Kidney (tissue), 13 donors: ENCODE measurements at regions not wholly inside any gene's neighbourhood (a gene's known extent, or its start where the extent isn't known, plus 50 kb on each side); places are given as distances from the start of the nearest gene placed in this dataset.

Source experiments
- DNase-seq, 5 donors: peaks; one replicate each; pipeline ENCODE4 v3.0.0-alpha.2; 2013 to 2020
- FAIRE-seq: peaks from 2 replicates; lab custom pipeline; 2012; peaks lifted over from hg19 to GRCh38; lab: Jason Lieb, UNC
- H3K27ac ChIP-seq, 2 donors: one replicate each; pipeline ENCODE4 v1.7.0; 2013; ENCODE audit warnings: low read depth in 2 of 2, low read length in 2 of 2, inconsistent platforms in 1 of 2
- H3K27me3 ChIP-seq: one replicate; pipeline ENCODE4 v1.7.1; 2013; ENCODE audit warnings: low read length, inconsistent platforms; ENCODE audit not compliant: control insufficient read depth, insufficient read depth
- H3K36me3 ChIP-seq, 3 donors: one replicate each; pipeline versions ENCODE4 v1.7.0 to v1.7.1; 2013; ENCODE audit warnings: low read length in 3 of 3, control low read depth in 1 of 3, inconsistent platforms in 1 of 3; ENCODE audit not compliant: insufficient read depth in 3 of 3, control insufficient read depth in 2 of 3
- H3K4me1 ChIP-seq, 3 donors: one replicate each; pipeline versions ENCODE4 v1.7.0 to v1.7.1; 2013; ENCODE audit warnings: low read length in 3 of 3, inconsistent platforms in 1 of 3, low read depth in 1 of 3; ENCODE audit not compliant: control insufficient read depth in 2 of 3, insufficient read depth in 2 of 3
- H3K4me3 ChIP-seq, 3 donors: one replicate each; pipeline versions ENCODE4 v1.7.0 to v1.8.1; 2013; ENCODE audit warnings: low read length in 3 of 3, control low read depth in 1 of 3, inconsistent platforms in 1 of 3
- H3K9ac ChIP-seq, 3 donors: one replicate each; pipeline versions ENCODE4 v1.7.0 to v1.7.1; 2013; ENCODE audit warnings: low read length in 3 of 3, control low read depth in 1 of 3, inconsistent platforms in 1 of 3
- H3K9me3 ChIP-seq, 3 donors: one replicate each; pipeline versions ENCODE4 v1.7.0 to v1.7.1; 2013; ENCODE audit warnings: low read length in 3 of 3, control low read depth in 1 of 3, inconsistent platforms in 1 of 3; ENCODE audit not compliant: control insufficient read depth in 2 of 3, insufficient read depth in 1 of 3
- intact Hi-C: fragments of 100-400 bp; cut with DNase I; formaldehyde crosslinking; loops from one replicate; pipeline ENCODE4 v1.11.1; 2022
- TF ChIP-seq, protein P1 (sequence below): IDR thresholded peaks from 3 replicates; pipeline ENCODE4 v1.5.1; 2012; ENCODE audit warnings: mild to moderate bottlenecking, moderate library complexity, borderline replicate concordance; ENCODE audit not compliant: insufficient read depth; ENCODE audit errors: extremely low read depth
- donor health status: control.
- donor health status: control.
- donor health status: control.
- donor health status: control.
- donor health status: control.
- donor health status: DM: yes; HTN: yes; CAD: no.
- donor health status: Normal renal cell carcinoma (clear cell type).

- Histone ChIP-seq H3K36me3 (no peaks in the 10 kb centered on the region), H3K27ac (no peak overlapping the region), H3K9me3 (no peaks in the 10 kb centered on the region), H3K9ac (no peak overlapping the region), H3K4me1 (no peaks in the 10 kb centered on the region), H3K27me3 (no peaks in the 10 kb centered on the region), H3K4me3 (no peak overlapping the region)
- TF ChIP-seq, protein P1, sequence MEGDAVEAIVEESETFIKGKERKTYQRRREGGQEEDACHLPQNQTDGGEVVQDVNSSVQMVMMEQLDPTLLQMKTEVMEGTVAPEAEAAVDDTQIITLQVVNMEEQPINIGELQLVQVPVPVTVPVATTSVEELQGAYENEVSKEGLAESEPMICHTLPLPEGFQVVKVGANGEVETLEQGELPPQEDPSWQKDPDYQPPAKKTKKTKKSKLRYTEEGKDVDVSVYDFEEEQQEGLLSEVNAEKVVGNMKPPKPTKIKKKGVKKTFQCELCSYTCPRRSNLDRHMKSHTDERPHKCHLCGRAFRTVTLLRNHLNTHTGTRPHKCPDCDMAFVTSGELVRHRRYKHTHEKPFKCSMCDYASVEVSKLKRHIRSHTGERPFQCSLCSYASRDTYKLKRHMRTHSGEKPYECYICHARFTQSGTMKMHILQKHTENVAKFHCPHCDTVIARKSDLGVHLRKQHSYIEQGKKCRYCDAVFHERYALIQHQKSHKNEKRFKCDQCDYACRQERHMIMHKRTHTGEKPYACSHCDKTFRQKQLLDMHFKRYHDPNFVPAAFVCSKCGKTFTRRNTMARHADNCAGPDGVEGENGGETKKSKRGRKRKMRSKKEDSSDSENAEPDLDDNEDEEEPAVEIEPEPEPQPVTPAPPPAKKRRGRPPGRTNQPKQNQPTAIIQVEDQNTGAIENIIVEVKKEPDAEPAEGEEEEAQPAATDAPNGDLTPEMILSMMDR: no peak
- FAIRE-seq (no peak), DNase-seq (no peak)
- intact Hi-C loops: no loop called here
These were observed 112.3 kb upstream of the ZNF678 start for GRCh38 chr1:227451057-227451456.

DNA sequence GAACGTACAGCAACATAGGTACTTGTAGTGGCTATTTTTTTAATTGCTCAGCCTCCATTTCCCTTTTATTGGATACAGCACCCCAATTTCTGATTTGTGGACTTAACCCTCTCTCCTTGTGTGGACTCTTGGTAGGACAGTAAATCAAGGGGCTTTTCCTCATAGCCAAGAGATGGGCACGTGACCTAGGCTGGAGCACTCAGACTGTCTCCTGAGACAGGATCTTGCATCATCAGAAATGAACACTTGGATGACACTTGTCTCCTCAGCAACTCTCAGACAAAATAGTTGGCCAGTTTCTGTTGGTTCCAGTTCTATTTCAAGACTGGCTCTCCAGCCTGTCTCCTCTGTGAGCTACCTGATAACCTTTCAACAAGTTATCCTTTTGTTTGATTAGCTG lies 112.9 kb upstream of the ZNF678 start:
- intact Hi-C loops: no loop called here
- H3K36me3 ChIP-seq: no peaks in the 10 kb centered on the region
- no peak overlapping the region for H3K4me3 ChIP-seq
- DNase-seq: no peak
- H3K4me1 ChIP-seq: no peaks in the 10 kb centered on the region
- H3K27ac ChIP-seq: no peak overlapping the region
- no peak overlapping the region for H3K9ac ChIP-seq
- FAIRE-seq: no peak
- TF ChIP-seq, protein P1: no peak
- H3K27me3 ChIP-seq: no peaks in the 10 kb centered on the region
- no peaks in the 10 kb centered on the region for H3K9me3 ChIP-seq

GRCh38 chr1:227449741-227450441 lies 113.5 kb upstream of the ZNF678 start:
- Histone ChIP-seq H3K27me3 (no peaks in the 10 kb centered on the region), H3K36me3 (no peaks in the 10 kb centered on the region), H3K9me3 (no peaks in the 10 kb centered on the region), H3K4me3 (no peak overlapping the region), H3K9ac (no peak overlapping the region), H3K4me1 (no peaks in the 10 kb centered on the region), H3K27ac (no peak overlapping the region)
- intact Hi-C loops: no loop called here
- DNase-seq: peak in 1 of 5 donors; percentile 29
- FAIRE-seq: no peak
- TF ChIP-seq, protein P1: no peak
